Psoas muscle (tissue), 7 donors: ENCODE measurements at regions not wholly inside any gene's neighbourhood (a gene's known extent, or its start where the extent isn't known, plus 50 kb on each side); places are given as distances from the start of the nearest gene placed in this dataset.
A peak's percentile ranks its signal among the peaks of the same experiment; 100 is the strongest.
"Not testable (repeated sequence)": the region's sequence is repeated elsewhere in the genome, so short reads cannot be mapped to it uniquely, and the experiment has no call there.

ENCODE experiments used
- ATAC-seq, 4 donors: fragments of 200-7000 bp; cut with Tn5 transposase; one replicate each; pipeline ENCODE4 v1.9.1; 2020; ENCODE audit warnings: moderate library complexity in 3 of 4, mild to moderate bottlenecking in 2 of 4
- DNase-seq, 2 donors: peaks; one replicate each; pipeline ENCODE4 v3.0.0-alpha.2; 2020
- H3K27ac ChIP-seq: fragments of 200-600 bp; one replicate; pipeline ENCODE4 v1.8.0; 2022
- H3K27me3 ChIP-seq, 3 donors: fragments of 200-600 bp in 1 of 3; one replicate each; pipeline versions ENCODE4 v1.6.1 to v1.8.0; 2013 to 2022; ENCODE audit warnings: low read length in 2 of 3, mild to moderate bottlenecking in 2 of 3, moderate library complexity in 1 of 3; ENCODE audit not compliant: insufficient read depth in 3 of 3
- H3K36me3 ChIP-seq, 2 donors: fragments of 200-600 bp in 1 of 2; one replicate each; pipeline versions ENCODE4 v1.6.1 to v1.8.0; 2013 to 2022; ENCODE audit warnings: low read depth in 1 of 2, mild to moderate bottlenecking in 1 of 2, moderate library complexity in 1 of 2; ENCODE audit not compliant: insufficient read depth in 1 of 2
- H3K4me1 ChIP-seq: fragments of 200-600 bp; one replicate; pipeline ENCODE4 v1.8.0; 2022
- H3K4me3 ChIP-seq: fragments of 200-600 bp; one replicate; pipeline ENCODE4 v1.8.0; 2022; ENCODE audit warnings: mild to moderate bottlenecking
- H3K9me3 ChIP-seq: fragments of 200-600 bp; one replicate; pipeline ENCODE4 v1.8.0; 2022
- CTCF ChIP-seq: fragments of 200-600 bp; IDR thresholded peaks from one replicate; pipeline ENCODE4 v1.8.0; 2022; ENCODE audit warnings: antibody characterized with exemption
- WGBS, 3 donors: extraction: QIAGEN DNeasy Blood & Tissue Kit; methylation state at CpG; one replicate each; pipeline versions ENCODE4 v1.1.6 to v1.1.7; 2013; 5-methylcytosine and 5-hydroxymethylcytosine counted together
- intact Hi-C, 2 donors: fragments of 100-400 bp; cut with DNase I; formaldehyde crosslinking; loops; one replicate each; pipeline versions ENCODE4 v1.11.0 to v1.14.2; 2022
- donor health status: healthy with polysubstance abuse.
- donor health status: DM: no; HTN: no; CAD: no; lungs with moderate emphysema.
- donor health status: Bipolar disorder and iron deficiency.
- donor health status: healthy.
- donor health status: DM: yes; HTN: yes; CAD: no.
- donor health status: DM: no; HTN: no; CAD: no.
- donor health status: DM: yes; HTN: yes; CAD: no.

GRCh38 chr1:54471588-54471987, 65.4 kb upstream of the SSBP3 start:
- H3K27ac ChIP-seq, result no peak overlapping the region
- TF ChIP-seq CTCF, result no peak
- intact Hi-C loops, result no loop called here
- DNase-seq (no peak), ATAC-seq (no peak)
- no peaks in the 10 kb centered on the region for H3K27me3 ChIP-seq
- H3K36me3 ChIP-seq, result no peaks in the 10 kb centered on the region
- no peaks in the 10 kb centered on the region for H3K9me3 ChIP-seq
- no peak overlapping the region for H3K4me3 ChIP-seq
- peaks cover 5% of the 10 kb centered on the region for H3K4me1 ChIP-seq
- 82 to 89% (median 88%) methylated on average over 7 of the region's 7 CpGs for WGBS, 3 donors

- H3K4me3 ChIP-seq, H3K27me3 ChIP-seq, ATAC-seq, H3K36me3 ChIP-seq, H3K27ac ChIP-seq, H3K9me3 ChIP-seq, DNase-seq, intact Hi-C loops, H3K4me1 ChIP-seq: not testable (repeated sequence)
- 89 to 98% (median 96%) methylated on average over 2 of the region's 2 CpGs for WGBS, 3 donors
Observed at GRCh38 chr1:54469444-54469843, 63.2 kb upstream of the SSBP3 start.

GRCh38 chr1:54468288-54469084, 62.3 kb upstream of the SSBP3 start:
- not testable (repeated sequence) for ATAC-seq, H3K27ac ChIP-seq
- WGBS, 3 donors, result 89 to 97% (median 93%) methylated on average over 5 of the region's 5 CpGs

GRCh38 chr1:54465351-54465811, 59.2 kb upstream of the SSBP3 start:
- Histone ChIP-seq H3K4me1 (no peaks in the 10 kb centered on the region), H3K27ac (no peak overlapping the region), H3K27me3 (no peaks in the 10 kb centered on the region), H3K36me3 (no peaks in the 10 kb centered on the region), H3K9me3 (no peaks in the 10 kb centered on the region), H3K4me3 (no peak overlapping the region)
- WGBS, 3 donors, result 39 to 48% (median 45%) methylated on average over 5 of the region's 5 CpGs
- DNase-seq, result peak in 1 of 2 donors; percentile 42
- no peak for TF ChIP-seq CTCF
- no peak for ATAC-seq
- intact Hi-C loops, result no loop called here

More at GRCh38 chr1:54468288-54469084, 62.3 kb upstream of the SSBP3 start:
- H3K9me3 ChIP-seq, intact Hi-C loops, H3K4me1 ChIP-seq, H3K36me3 ChIP-seq, H3K27me3 ChIP-seq, H3K4me3 ChIP-seq: not testable (repeated sequence)
- DNase-seq, result peak in 1 of 2 donors; percentile 7

- ATAC-seq (no peak), DNase-seq (peak in 1 of 2 donors; percentile 35)
- intact Hi-C loops, result no loop called here
- 71 to 79% (median 73%) methylated on average over 8 to 9 of the region's 9 CpGs for WGBS, 3 donors
- Histone ChIP-seq H3K36me3 (no peaks in the 10 kb centered on the region), H3K27ac (no peak overlapping the region), H3K4me3 (no peak overlapping the region), H3K27me3 (no peaks in the 10 kb centered on the region), H3K9me3 (no peaks in the 10 kb centered on the region), H3K4me1 (no peaks in the 10 kb centered on the region)
- TF ChIP-seq CTCF, result no peak
Observed at GRCh38 chr1:54464477-54465146, 58.4 kb upstream of the SSBP3 start.
